ENCODE measurements at regions not wholly inside any gene's neighbourhood (a gene's known extent, or its start where the extent isn't known, plus 50 kb on each side); places are given as distances from the start of the nearest gene placed in this dataset.

GRCh38 chr5:82821846-82822633, 255.2 kb downstream of the TMEM167A start:
- no peak for TF ChIP-seq CTCF (IDR thresholded peaks at IDR 0.05)
- TF ChIP-seq EP300 (IDR thresholded peaks at IDR 0.05) = no peak
- TF ChIP-seq POLR2A (IDR thresholded peaks at IDR 0.05) = no peak
- no peak for TF ChIP-seq POLR2AphosphoS5 (IDR thresholded peaks at IDR 0.05)

All from upper lobe of left lung (tissue), 4 donors.